Neural cell (in vitro differentiated cells): ENCODE measurements at regions not wholly inside any gene's neighbourhood (a gene's known extent, or its start where the extent isn't known, plus 50 kb on each side); places are given as distances from the start of the nearest gene placed in this dataset.

ENCODE experiments used
- CTCF ChIP-seq: fragments of 450-650 bp; IDR thresholded peaks from 2 replicates; pipeline ENCODE4 v1.5.1; 2014; ENCODE audit warnings: antibody characterized with exemption, mild to moderate bottlenecking, moderate library complexity; ENCODE audit not compliant: poor library complexity, severe bottlenecking
- EP300 ChIP-seq: fragments of 450-650 bp; conservative IDR thresholded peaks from 2 replicates; pipeline ENCODE4 v1.6.1; 2014; ENCODE audit warnings: antibody characterized with exemption, mild to moderate bottlenecking, moderate library complexity; ENCODE audit not compliant: poor library complexity, severe bottlenecking
- EZH2 ChIP-seq: fragments of 200-600, 300-800 bp; shearing (Covaris generic), sonication (generic); IDR thresholded peaks from 2 replicates; pipeline ENCODE4 v1.6.1; 2014; ENCODE audit warnings: antibody characterized with exemption, low read length, borderline replicate concordance, mild to moderate bottlenecking; ENCODE audit not compliant: insufficient read depth, poor library complexity, severe bottlenecking
- MXI1 ChIP-seq: fragments of 450-650 bp; conservative IDR thresholded peaks from 2 replicates; pipeline ENCODE4 v1.6.1; 2014; ENCODE audit warnings: antibody characterized with exemption, mild to moderate bottlenecking; ENCODE audit not compliant: poor library complexity, severe bottlenecking
- POLR2AphosphoS5 ChIP-seq: IDR thresholded peaks from 2 replicates; pipeline ENCODE4 v1.6.1; 2012
- RAD21 ChIP-seq: fragments of 450-650 bp; conservative IDR thresholded peaks from 2 replicates; pipeline ENCODE4 v1.6.1; 2014; ENCODE audit warnings: antibody characterized with exemption, mild to moderate bottlenecking, moderate library complexity
- REST ChIP-seq: IDR thresholded peaks from 2 replicates; pipeline ENCODE4 v1.6.1; 2012; ENCODE audit warnings: borderline replicate concordance
- SMC3 ChIP-seq: fragments of 450-650 bp; conservative IDR thresholded peaks from 2 replicates; pipeline ENCODE4 v1.6.1; 2014; ENCODE audit warnings: antibody characterized with exemption, mild to moderate bottlenecking, moderate library complexity; ENCODE audit not compliant: poor library complexity
- TAF1 ChIP-seq: IDR thresholded peaks from 2 replicates; pipeline ENCODE4 v1.6.1; 2012; ENCODE audit warnings: low read depth

GRCh38 chr6:65830151-65830550, 123.1 kb upstream of the EYS start:
- TF ChIP-seq CTCF (no peak), RAD21 (no peak), EP300 (no peak), EZH2 (no peak), REST (no peak), SMC3 (no peak), MXI1 (no peak), POLR2AphosphoS5 (no peak), TAF1 (no peak)
